ENCODE measurements at regions not wholly inside any gene's neighbourhood (a gene's known extent, or its start where the extent isn't known, plus 50 kb on each side); places are given as distances from the start of the nearest gene placed in this dataset.

DNA sequence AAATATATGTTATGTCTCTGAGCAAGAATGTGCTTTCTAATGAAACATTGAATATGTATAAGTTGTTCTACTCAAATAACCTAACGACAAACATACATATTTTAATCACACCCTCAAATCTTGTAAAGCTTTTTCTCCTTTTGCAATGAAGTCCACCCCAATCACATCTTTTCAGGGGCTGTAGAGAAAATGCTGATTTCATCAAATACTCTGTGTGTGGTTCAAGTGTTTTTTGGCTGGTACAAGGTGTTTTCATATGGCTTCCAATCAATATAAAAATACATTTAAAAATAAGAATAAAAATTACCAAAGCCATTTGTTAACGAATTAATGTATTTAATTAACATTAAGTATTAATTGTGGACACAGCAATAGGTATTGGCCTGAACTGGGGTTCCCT lies 57.2 kb upstream of the TMEM196 start:
- TF ChIP-seq PCBP1 (IDR thresholded peaks at IDR 0.05; ENCODE audit: borderline replicate concordance, low read depth, low read length) (no peak), FOXA3 (CRISPR knock-in tag; IDR thresholded peaks at IDR 0.05) (no peak), POLR2AphosphoS2 (IDR thresholded peaks at IDR 0.05; ENCODE audit: low read depth, low read length) (no peak), ZNF747 (CRISPR knock-in tag; IDR thresholded peaks at IDR 0.05; ENCODE audit: borderline replicate concordance) (no peak), FOSL1 (CRISPR knock-in tag; IDR thresholded peaks at IDR 0.05; ENCODE audit: borderline replicate concordance) (no peak), ZMAT5 (CRISPR knock-in tag; IDR thresholded peaks at IDR 0.05; ENCODE audit: borderline replicate concordance, low read depth) (no peak), RERE (CRISPR knock-in tag; IDR thresholded peaks at IDR 0.05; ENCODE audit: low read depth) (no peak), ZSCAN20 (CRISPR knock-in tag; IDR thresholded peaks at IDR 0.05; ENCODE audit: borderline replicate concordance) (no peak), HDAC6 (IDR thresholded peaks at IDR 0.05; ENCODE audit: low read depth, low read length) (no peak), AKAP8 (CRISPR knock-in tag; IDR thresholded peaks at IDR 0.05) (no peak), HOMEZ (CRISPR knock-in tag; IDR thresholded peaks at IDR 0.05; ENCODE audit: low read depth) (no peak)
- TF ChIP-seq, protein P1, sequence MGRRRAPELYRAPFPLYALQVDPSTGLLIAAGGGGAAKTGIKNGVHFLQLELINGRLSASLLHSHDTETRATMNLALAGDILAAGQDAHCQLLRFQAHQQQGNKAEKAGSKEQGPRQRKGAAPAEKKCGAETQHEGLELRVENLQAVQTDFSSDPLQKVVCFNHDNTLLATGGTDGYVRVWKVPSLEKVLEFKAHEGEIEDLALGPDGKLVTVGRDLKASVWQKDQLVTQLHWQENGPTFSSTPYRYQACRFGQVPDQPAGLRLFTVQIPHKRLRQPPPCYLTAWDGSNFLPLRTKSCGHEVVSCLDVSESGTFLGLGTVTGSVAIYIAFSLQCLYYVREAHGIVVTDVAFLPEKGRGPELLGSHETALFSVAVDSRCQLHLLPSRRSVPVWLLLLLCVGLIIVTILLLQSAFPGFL (CRISPR knock-in tag; IDR thresholded peaks at IDR 0.05), result no peak
- TF ChIP-seq, protein P2, sequence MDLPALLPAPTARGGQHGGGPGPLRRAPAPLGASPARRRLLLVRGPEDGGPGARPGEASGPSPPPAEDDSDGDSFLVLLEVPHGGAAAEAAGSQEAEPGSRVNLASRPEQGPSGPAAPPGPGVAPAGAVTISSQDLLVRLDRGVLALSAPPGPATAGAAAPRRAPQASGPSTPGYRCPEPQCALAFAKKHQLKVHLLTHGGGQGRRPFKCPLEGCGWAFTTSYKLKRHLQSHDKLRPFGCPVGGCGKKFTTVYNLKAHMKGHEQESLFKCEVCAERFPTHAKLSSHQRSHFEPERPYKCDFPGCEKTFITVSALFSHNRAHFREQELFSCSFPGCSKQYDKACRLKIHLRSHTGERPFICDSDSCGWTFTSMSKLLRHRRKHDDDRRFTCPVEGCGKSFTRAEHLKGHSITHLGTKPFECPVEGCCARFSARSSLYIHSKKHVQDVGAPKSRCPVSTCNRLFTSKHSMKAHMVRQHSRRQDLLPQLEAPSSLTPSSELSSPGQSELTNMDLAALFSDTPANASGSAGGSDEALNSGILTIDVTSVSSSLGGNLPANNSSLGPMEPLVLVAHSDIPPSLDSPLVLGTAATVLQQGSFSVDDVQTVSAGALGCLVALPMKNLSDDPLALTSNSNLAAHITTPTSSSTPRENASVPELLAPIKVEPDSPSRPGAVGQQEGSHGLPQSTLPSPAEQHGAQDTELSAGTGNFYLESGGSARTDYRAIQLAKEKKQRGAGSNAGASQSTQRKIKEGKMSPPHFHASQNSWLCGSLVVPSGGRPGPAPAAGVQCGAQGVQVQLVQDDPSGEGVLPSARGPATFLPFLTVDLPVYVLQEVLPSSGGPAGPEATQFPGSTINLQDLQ (CRISPR knock-in tag; IDR thresholded peaks at IDR 0.05), result no peak

All from HepG2 (cell line).